Stimulated activated naive CD8-positive, alpha-beta T cell treated with anti-CD3 and anti-CD28 coated beads, Interleukin-15, amount 100 ng/mL, for 72 hours (primary cell): ENCODE measurements at regions not wholly inside any gene's neighbourhood (a gene's known extent, or its start where the extent isn't known, plus 50 kb on each side); places are given as distances from the start of the nearest gene placed in this dataset.
"Not testable (repeated sequence)": the region's sequence is repeated elsewhere in the genome, so short reads cannot be mapped to it uniquely, and the experiment has no call there.

Experiments
- ATAC-seq: fragments of 150-1000 bp; cut with Tn5 transposase; 2 replicates; pipeline ENCODE4 v1.10.0; 2021; ENCODE audit warnings: mild to moderate bottlenecking, moderate library complexity
- DNase-seq, 2 donors: peaks; one replicate each; pipeline ENCODE4 v3.0.0; 2021 to 2022
- H3K27ac Mint-ChIP-seq, 2 donors: one replicate each; pipeline ENCODE4 v1.8.0; 2022; ENCODE audit warnings: mild to moderate bottlenecking in 2 of 2, mixed read lengths in 2 of 2, moderate library complexity in 2 of 2
- H3K27me3 Mint-ChIP-seq: one replicate; pipeline ENCODE4 v1.8.0; 2022; ENCODE audit warnings: mixed read lengths
- H3K4me1 Mint-ChIP-seq: one replicate; pipeline ENCODE4 v1.8.0; 2022; ENCODE audit warnings: mild to moderate bottlenecking, mixed read lengths
- H3K4me3 Mint-ChIP-seq, 2 donors: one replicate each; pipeline ENCODE4 v1.8.0; 2022; ENCODE audit warnings: mild to moderate bottlenecking in 2 of 2, mixed read lengths in 2 of 2, moderate library complexity in 1 of 2
- H3K9me3 Mint-ChIP-seq, 2 donors: one replicate each; pipeline ENCODE4 v1.8.0; 2022; ENCODE audit warnings: mixed read lengths in 2 of 2

- DNase-seq, result no peak
- Mint-ChIP-seq H3K27ac (no peak overlapping the region), H3K4me1 (no peaks in the 10 kb centered on the region), H3K4me3 (no peak overlapping the region), H3K9me3 (peaks cover 9 to 10% of the 10 kb centered on the region in 2 donors), H3K27me3 (no peaks in the 10 kb centered on the region)
- no peak for ATAC-seq
These were observed 383.6 kb downstream of the SLITRK1 start for GRCh38 chr13:83498481-83499190.

DNA sequence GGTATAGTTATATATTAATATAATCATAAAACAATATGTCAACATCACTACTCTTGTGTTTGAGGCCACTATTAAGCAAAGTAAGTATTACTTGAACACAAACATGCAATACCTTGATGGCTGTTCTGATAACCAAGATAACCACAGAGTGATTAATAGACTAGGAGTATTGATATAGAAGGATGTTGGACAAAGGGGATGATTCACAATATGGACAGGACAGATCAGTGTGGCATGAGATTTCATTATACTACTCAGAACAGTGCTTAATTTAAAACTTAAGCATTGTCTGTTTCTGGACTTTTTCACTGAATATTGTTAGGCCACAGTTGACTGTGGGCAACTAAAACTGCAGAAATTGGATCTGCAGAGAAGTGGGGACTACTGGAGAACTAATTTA, 384.2 kb downstream of the SLITRK1 start:
- Mint-ChIP-seq H3K4me3 (no peak overlapping the region), H3K4me1 (no peaks in the 10 kb centered on the region), H3K27me3 (no peaks in the 10 kb centered on the region), H3K27ac (no peak overlapping the region), H3K9me3 (peaks cover 5 to 7% of the 10 kb centered on the region in 2 donors)
- DNase-seq (no peak), ATAC-seq (no peak)

DNA sequence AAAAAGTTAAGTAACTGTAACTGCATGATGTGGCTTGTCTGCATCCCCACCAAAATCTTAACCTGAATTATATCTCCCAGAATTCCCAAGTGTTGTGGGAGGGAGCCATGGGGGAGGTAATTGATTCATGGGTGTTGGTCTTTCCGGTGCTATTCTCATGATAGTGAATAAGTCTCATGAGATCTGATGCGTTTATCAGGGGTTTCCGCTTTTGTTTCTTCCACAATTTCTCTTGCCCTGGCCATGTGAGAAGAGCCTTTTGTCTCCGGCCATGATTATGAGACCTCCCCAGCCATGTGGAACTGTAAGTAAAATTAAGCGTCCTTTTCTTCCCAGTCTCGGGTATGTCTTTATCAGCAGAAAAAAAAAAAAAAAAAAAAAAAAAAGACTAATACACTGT, 385.8 kb downstream of the SLITRK1 start:
- Mint-ChIP-seq H3K9me3 (peaks cover 0 to under 1% of the 10 kb centered on the region in 2 donors), H3K4me3 (no peak overlapping the region), H3K4me1 (no peaks in the 10 kb centered on the region), H3K27ac (no peak overlapping the region), H3K27me3 (no peaks in the 10 kb centered on the region)
- no peak for DNase-seq
- ATAC-seq, result no peak

- Mint-ChIP-seq H3K27ac (no peak overlapping the region), H3K4me1 (no peaks in the 10 kb centered on the region), H3K27me3 (no peaks in the 10 kb centered on the region), H3K9me3 (no peaks in the 10 kb centered on the region), H3K4me3 (no peak overlapping the region)
- DNase-seq (no peak), ATAC-seq (no peak)
These were observed 397.2 kb downstream of the SLITRK1 start for GRCh38 chr13:83485101-83485500.

GRCh38 chr13:83471011-83471410, 411.3 kb downstream of the SLITRK1 start:
- Mint-ChIP-seq H3K4me1 (no peaks in the 10 kb centered on the region), H3K27me3 (no peaks in the 10 kb centered on the region), H3K4me3 (no peak overlapping the region), H3K9me3 (peaks cover 14 to 21% of the 10 kb centered on the region in 2 donors), H3K27ac (no peak overlapping the region)
- DNase-seq (no peak), ATAC-seq (no peak)

DNA sequence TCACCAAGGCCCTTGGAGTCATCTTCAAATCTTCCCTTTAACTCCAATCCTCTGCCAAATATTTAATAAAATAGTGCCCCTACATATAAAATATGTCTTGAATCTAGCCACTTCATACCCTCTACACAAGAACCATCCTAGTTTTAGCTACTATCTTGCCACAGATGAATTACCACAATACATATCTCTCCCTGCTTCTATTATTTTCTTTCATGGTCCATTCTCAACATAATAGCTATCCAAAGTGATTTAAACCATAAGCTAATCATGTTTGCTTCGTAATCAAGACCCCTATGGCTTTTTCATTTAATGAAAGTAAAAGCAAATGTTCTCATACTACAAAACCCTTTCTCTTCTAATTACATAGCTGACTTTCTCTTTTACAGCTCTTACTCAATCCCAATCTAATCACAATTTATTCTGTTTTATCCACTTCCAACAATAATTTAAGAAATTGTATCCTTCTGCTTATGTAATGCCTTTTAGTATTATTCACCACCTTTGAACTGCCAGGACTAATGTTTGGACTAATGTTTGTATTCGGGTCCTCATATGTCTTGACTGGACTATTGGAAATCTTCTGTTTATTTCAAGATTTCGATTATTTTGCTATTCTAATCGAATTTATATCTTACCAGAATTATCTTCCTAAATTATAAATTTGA, 412.0 kb downstream of the SLITRK1 start:
- ATAC-seq, result no peak
- Mint-ChIP-seq H3K9me3 (peaks cover 17 to 24% of the 10 kb centered on the region in 2 donors), H3K4me1 (no peaks in the 10 kb centered on the region), H3K4me3 (no peak overlapping the region), H3K27me3 (no peaks in the 10 kb centered on the region), H3K27ac (no peak overlapping the region)
- no peak for DNase-seq

DNA sequence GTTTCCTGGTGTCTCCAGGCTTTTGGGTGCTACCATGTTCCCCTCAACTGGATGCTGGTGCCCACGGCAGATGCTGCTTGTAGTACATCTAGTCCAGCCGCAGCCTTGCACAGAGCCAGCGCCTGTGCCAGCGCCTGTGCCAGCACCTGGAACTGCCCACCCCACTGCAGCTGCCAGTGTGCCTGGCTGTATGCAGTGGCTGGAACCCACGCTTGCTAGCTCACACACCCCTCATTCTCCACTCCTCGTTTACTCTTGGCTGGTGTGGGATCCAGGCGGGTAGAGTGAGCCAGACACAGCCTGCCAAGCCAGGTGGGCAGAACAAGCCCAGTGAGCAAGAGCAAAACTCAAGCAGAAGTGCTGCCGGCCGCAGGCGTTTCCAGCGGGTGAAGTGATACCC, 428.6 kb downstream of the SLITRK1 start:
- H3K27me3 Mint-ChIP-seq, result no peaks in the 10 kb centered on the region
- H3K9me3 Mint-ChIP-seq, result no peaks in the 10 kb centered on the region
- ATAC-seq (peak; percentile 37), DNase-seq (no peak)
- H3K27ac Mint-ChIP-seq, result no peak overlapping the region
- no peak overlapping the region for H3K4me3 Mint-ChIP-seq
- no peaks in the 10 kb centered on the region for H3K4me1 Mint-ChIP-seq

GRCh38 chr13:83453300-83453699, 429.0 kb downstream of the SLITRK1 start:
- no peak overlapping the region for H3K4me3 Mint-ChIP-seq
- no peak for ATAC-seq
- no peaks in the 10 kb centered on the region for H3K9me3 Mint-ChIP-seq
- H3K4me1 Mint-ChIP-seq, result no peaks in the 10 kb centered on the region
- DNase-seq, result no peak
- H3K27me3 Mint-ChIP-seq, result no peaks in the 10 kb centered on the region
- no peak overlapping the region for H3K27ac Mint-ChIP-seq

DNA sequence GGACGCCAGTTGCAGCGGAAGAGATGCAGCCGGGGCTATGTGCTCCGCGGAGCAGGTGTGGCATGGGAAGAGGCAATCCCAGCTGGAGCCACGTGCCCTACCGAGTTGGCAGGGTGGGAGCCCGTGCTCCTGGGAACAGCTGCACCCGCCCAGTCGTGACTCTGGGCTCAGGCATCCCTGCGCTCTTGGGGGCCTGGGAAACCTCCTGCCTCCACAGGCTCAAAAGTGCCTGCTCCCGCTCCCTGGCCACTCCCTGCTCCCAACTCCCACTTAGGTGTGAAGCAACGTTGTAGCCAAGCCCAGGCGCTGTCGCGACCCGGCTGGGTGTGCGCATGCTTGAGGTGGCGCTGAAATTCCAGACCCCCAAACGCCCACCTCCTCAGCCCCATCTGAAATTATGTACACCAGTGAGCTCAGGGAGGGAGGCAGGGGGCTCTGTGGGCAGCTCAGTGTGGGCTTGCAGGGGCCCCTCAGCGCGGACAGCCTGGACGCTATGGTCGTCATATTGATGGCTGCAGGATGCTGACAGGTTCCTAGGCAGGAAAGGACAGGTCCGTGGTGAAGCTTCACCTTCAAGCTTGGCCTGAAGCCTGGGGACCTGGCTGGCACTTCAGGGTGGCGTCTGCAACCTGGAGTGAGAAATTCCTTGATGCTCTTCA, 429.9 kb downstream of the SLITRK1 start:
- no peaks in the 10 kb centered on the region for H3K9me3 Mint-ChIP-seq
- no peak for ATAC-seq
- H3K4me1 Mint-ChIP-seq, result no peaks in the 10 kb centered on the region
- no peak overlapping the region for H3K4me3 Mint-ChIP-seq
- no peaks in the 10 kb centered on the region for H3K27me3 Mint-ChIP-seq
- H3K27ac Mint-ChIP-seq, result no peak overlapping the region
- no peak for DNase-seq

GRCh38 chr13:83450591-83450990, 431.7 kb downstream of the SLITRK1 start:
- Mint-ChIP-seq H3K9me3 (no peaks in the 10 kb centered on the region), H3K4me3 (no peak overlapping the region), H3K27ac (no peak overlapping the region), H3K4me1 (no peaks in the 10 kb centered on the region), H3K27me3 (no peaks in the 10 kb centered on the region)
- ATAC-seq (no peak), DNase-seq (no peak)

GRCh38 chr13:83449668-83450395, 432.4 kb downstream of the SLITRK1 start:
- Mint-ChIP-seq H3K27ac (no peak overlapping the region), H3K9me3 (peaks cover 0 to 4% of the 10 kb centered on the region in 2 donors), H3K27me3 (no peaks in the 10 kb centered on the region), H3K4me3 (no peak overlapping the region), H3K4me1 (no peaks in the 10 kb centered on the region)
- DNase-seq (no peak), ATAC-seq (no peak)

DNA sequence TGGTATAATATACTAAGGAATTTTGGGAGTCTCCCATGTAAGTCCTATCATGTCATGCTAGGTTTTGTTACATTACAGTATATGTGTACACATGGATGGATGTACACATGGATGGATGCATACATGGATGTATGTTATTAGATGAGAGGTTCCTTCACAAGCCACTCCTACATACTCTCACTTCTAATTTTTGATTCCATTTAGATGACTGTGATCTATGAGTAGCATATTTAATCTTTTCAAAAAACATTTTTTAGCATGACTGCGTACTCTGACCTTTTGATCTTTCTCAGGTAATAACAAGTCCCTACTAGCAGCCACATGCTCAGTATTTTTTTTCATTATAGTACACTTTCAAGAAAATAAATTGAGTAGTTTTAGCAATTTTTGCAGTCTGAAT, 441.8 kb downstream of the SLITRK1 start:
- Mint-ChIP-seq H3K4me3 (no peak overlapping the region), H3K27ac (no peak overlapping the region), H3K4me1 (no peaks in the 10 kb centered on the region), H3K9me3 (peaks cover 8 to 38% of the 10 kb centered on the region in 2 donors), H3K27me3 (no peaks in the 10 kb centered on the region)
- no peak for ATAC-seq
- DNase-seq, result no peak

GRCh38 chr13:83439464-83439863, 442.8 kb downstream of the SLITRK1 start:
- H3K27me3 Mint-ChIP-seq, DNase-seq, H3K4me1 Mint-ChIP-seq, H3K27ac Mint-ChIP-seq, ATAC-seq, H3K4me3 Mint-ChIP-seq: not testable (repeated sequence)
- peaks cover 8 to 34% of the 10 kb centered on the region in 2 donors for H3K9me3 Mint-ChIP-seq

DNA sequence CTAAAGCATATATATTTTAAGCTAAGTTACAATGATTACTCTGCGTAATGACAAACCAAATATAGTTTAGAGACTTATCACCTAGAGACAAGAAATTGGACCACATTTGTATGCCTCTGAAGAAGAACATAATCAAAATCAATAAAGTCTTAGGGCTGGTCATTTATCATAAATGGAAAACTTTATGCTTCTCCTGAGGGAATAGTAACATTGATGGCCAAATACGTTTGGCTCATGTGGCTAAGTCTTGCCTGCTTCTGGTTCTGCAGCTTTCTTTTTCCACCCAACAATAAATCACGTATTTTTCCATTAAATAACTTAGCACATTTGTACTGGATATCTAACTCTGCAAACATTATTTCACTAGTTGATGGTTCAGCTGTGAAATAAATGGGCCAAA, 458.4 kb downstream of the SLITRK1 start:
- H3K4me3 Mint-ChIP-seq, result no peak overlapping the region
- H3K9me3 Mint-ChIP-seq, result peaks cover 0 to 7% of the 10 kb centered on the region in 2 donors
- no peaks in the 10 kb centered on the region for H3K4me1 Mint-ChIP-seq
- ATAC-seq (no peak), DNase-seq (no peak)
- no peak overlapping the region for H3K27ac Mint-ChIP-seq
- H3K27me3 Mint-ChIP-seq, result no peaks in the 10 kb centered on the region

- no peak for ATAC-seq
- no peak overlapping the region for H3K4me3 Mint-ChIP-seq
- peaks cover 0 to 7% of the 10 kb centered on the region in 2 donors for H3K9me3 Mint-ChIP-seq
- H3K4me1 Mint-ChIP-seq, result no peaks in the 10 kb centered on the region
- no peak overlapping the region for H3K27ac Mint-ChIP-seq
- H3K27me3 Mint-ChIP-seq, result no peaks in the 10 kb centered on the region
- DNase-seq, result no peak
These were observed 458.9 kb downstream of the SLITRK1 start for GRCh38 chr13:83423381-83423780.

DNA sequence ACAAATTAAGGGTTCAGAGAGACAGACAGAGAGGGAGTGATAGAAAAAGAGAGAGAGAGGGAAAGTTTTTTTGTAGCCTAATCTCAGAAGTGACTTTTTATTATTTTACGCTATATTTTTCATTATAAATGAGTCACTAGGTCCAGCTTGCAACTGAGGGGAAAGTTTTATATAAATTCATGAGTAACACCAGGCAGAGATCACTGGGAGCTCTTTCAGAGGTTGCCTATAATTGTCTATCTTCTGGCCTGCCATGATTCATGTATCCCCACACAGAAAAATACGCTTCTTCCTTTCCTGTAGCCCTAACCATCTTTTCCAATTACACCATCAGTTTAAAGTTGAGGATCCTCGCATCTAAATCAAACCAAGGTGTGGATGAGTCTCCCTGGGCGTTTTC, 467.9 kb downstream of the SLITRK1 start:
- DNase-seq, result no peak
- H3K27me3 Mint-ChIP-seq, result no peaks in the 10 kb centered on the region
- H3K4me1 Mint-ChIP-seq, result no peaks in the 10 kb centered on the region
- no peak for ATAC-seq
- H3K27ac Mint-ChIP-seq, result no peak overlapping the region
- peaks cover 0 to 12% of the 10 kb centered on the region in 2 donors for H3K9me3 Mint-ChIP-seq
- H3K4me3 Mint-ChIP-seq, result no peak overlapping the region
